WERI-Rb-1 (cell line): ENCODE measurements at regions not wholly inside any gene's neighbourhood (a gene's known extent, or its start where the extent isn't known, plus 50 kb on each side); places are given as distances from the start of the nearest gene placed in this dataset.
A peak's percentile ranks its signal among the peaks of the same experiment; 100 is the strongest.

Experiments used
- DNase-seq: peaks from one replicate; pipeline ENCODE4 v3.0.0-alpha.2; 2020
- H3K27ac ChIP-seq: fragments of 250-450 bp; sonication (Bioruptor Pico); 2 replicates; pipeline ENCODE4 v1.5.1; 2020; ENCODE audit warnings: mild to moderate bottlenecking, moderate library complexity
- H3K27me3 ChIP-seq: fragments of 250-450 bp; sonication (Bioruptor Pico); 2 replicates; pipeline ENCODE4 v1.5.1; 2021; ENCODE audit warnings: mild to moderate bottlenecking, low read depth, moderate library complexity; ENCODE audit not compliant: insufficient read depth, severe bottlenecking
- H3K36me3 ChIP-seq: fragments of 250-450 bp; sonication (Bioruptor Pico); 2 replicates; pipeline ENCODE4 v1.5.1; 2020; ENCODE audit warnings: mild to moderate bottlenecking, moderate library complexity
- H3K4me3 ChIP-seq: 2 replicates; pipeline ENCODE4 v1.5.1; 2011; ENCODE audit warnings: low read depth, mild to moderate bottlenecking, control low read depth, low read length
- H3K9me3 ChIP-seq: fragments of 250-450 bp; sonication (Bioruptor Pico); 2 replicates; pipeline ENCODE4 v1.5.1; 2021; ENCODE audit warnings: mild to moderate bottlenecking, moderate library complexity; ENCODE audit not compliant: severe bottlenecking
- CTCF ChIP-seq: IDR thresholded peaks from 2 replicates; pipeline ENCODE4 v1.5.1; 2011; ENCODE audit warnings: low read depth, mild to moderate bottlenecking, control low read depth, inconsistent platforms, low read length

- DNase-seq, result no peak
- H3K36me3 ChIP-seq, result no peaks in the 10 kb centered on the region
- no peaks in the 10 kb centered on the region for H3K9me3 ChIP-seq
- H3K27me3 ChIP-seq, result no peaks in the 10 kb centered on the region
- TF ChIP-seq CTCF, result no peak
- H3K4me3 ChIP-seq, result no peak overlapping the region
- no peak overlapping the region for H3K27ac ChIP-seq
Observed at GRCh38 chr7:32283546-32283945, 206.6 kb downstream of the LSM5 start.

- H3K36me3 ChIP-seq, result no peaks in the 10 kb centered on the region
- DNase-seq, result no peak
- no peaks in the 10 kb centered on the region for H3K9me3 ChIP-seq
- TF ChIP-seq CTCF, result no peak
- H3K27me3 ChIP-seq, result no peaks in the 10 kb centered on the region
- H3K4me3 ChIP-seq, result no peak overlapping the region
- H3K27ac ChIP-seq, result no peak overlapping the region
Observed at GRCh38 chr7:32279500-32279899, 209.3 kb upstream of the PDE1C start.

GRCh38 chr7:32275216-32276009, 205.2 kb upstream of the PDE1C start:
- no peak for TF ChIP-seq CTCF

GRCh38 chr7:32273297-32273696, 203.1 kb upstream of the PDE1C start:
- no peak for DNase-seq
- H3K36me3 ChIP-seq, result no peaks in the 10 kb centered on the region
- no peaks in the 10 kb centered on the region for H3K27me3 ChIP-seq
- H3K27ac ChIP-seq, result no peak overlapping the region
- no peaks in the 10 kb centered on the region for H3K9me3 ChIP-seq
- TF ChIP-seq CTCF, result no peak
- no peak overlapping the region for H3K4me3 ChIP-seq

More at GRCh38 chr7:32275216-32276009, 205.2 kb upstream of the PDE1C start:
- no peak for DNase-seq
- no peaks in the 10 kb centered on the region for H3K9me3 ChIP-seq
- H3K36me3 ChIP-seq, result no peaks in the 10 kb centered on the region
- no peak overlapping the region for H3K4me3 ChIP-seq
- no peaks in the 10 kb centered on the region for H3K27me3 ChIP-seq
- no peak overlapping the region for H3K27ac ChIP-seq

GRCh38 chr7:32266932-32267475, 196.8 kb upstream of the PDE1C start:
- no peaks in the 10 kb centered on the region; the same call in 1 of the 2 replicates for H3K36me3 ChIP-seq
- no peaks in the 10 kb centered on the region for H3K27me3 ChIP-seq
- H3K9me3 ChIP-seq, result no peaks in the 10 kb centered on the region
- H3K27ac ChIP-seq, result no peak overlapping the region
- no peak overlapping the region for H3K4me3 ChIP-seq
- no peak for DNase-seq
- peak; percentile 34 for TF ChIP-seq CTCF
